Right lobe of liver (tissue), 6 donors: ENCODE measurements at regions not wholly inside any gene's neighbourhood (a gene's known extent, or its start where the extent isn't known, plus 50 kb on each side); places are given as distances from the start of the nearest gene placed in this dataset.

Experiments used
- ATAC-seq, 4 donors: fragments of 200-7000 bp; cut with Tn5 transposase; one replicate each; pipeline ENCODE4 v1.9.1; 2020; ENCODE audit warnings: mild to moderate bottlenecking in 4 of 4, moderate library complexity in 4 of 4
- DNase-seq, 3 donors: peaks; one replicate each; pipeline ENCODE4 v3.0.0-alpha.2; 2020
- H3K27ac ChIP-seq, 3 donors: fragments of 200-600 bp; one replicate each; pipeline ENCODE4 v1.8.0; 2022
- H3K27me3 ChIP-seq, 2 donors: fragments of 200-600 bp; one replicate each; pipeline ENCODE4 v1.8.0; 2022
- H3K36me3 ChIP-seq, 4 donors: fragments of 200-600 bp; sonication (generic) in 1 of 4; one replicate each; pipeline versions ENCODE4 v1.5.1 to v1.8.0; 2017 to 2022; ENCODE audit warnings: control low read depth in 1 of 4
- H3K4me1 ChIP-seq, 4 donors: fragments of 200-600 bp; sonication (generic) in 1 of 4; one replicate each; pipeline versions ENCODE4 v1.5.1 to v1.8.0; 2017 to 2022; ENCODE audit warnings: control low read depth in 1 of 4
- H3K4me3 ChIP-seq, 3 donors: fragments of 200-600 bp; one replicate each; pipeline ENCODE4 v1.8.0; 2022
- H3K9me3 ChIP-seq, 4 donors: fragments of 200-600 bp; sonication (generic) in 1 of 4; one replicate each; pipeline versions ENCODE4 v1.5.1 to v1.8.0; 2017 to 2022; ENCODE audit warnings: control low read depth in 1 of 4
- CTCF ChIP-seq, 4 donors: fragments of 200-600 bp in 3 of 4; fragments of 450-650 bp in 1 of 4; IDR thresholded peaks; one replicate each; pipeline versions ENCODE4 v1.5.1 to v1.8.0; 2016 to 2022; ENCODE audit warnings: antibody characterized with exemption in 4 of 4, mild to moderate bottlenecking in 2 of 4
- POLR2A ChIP-seq: fragments of 450-650 bp; IDR thresholded peaks from one replicate; pipeline ENCODE4 v1.6.1; 2017; ENCODE audit warnings: antibody characterized with exemption, mild to moderate bottlenecking
- WGBS: methylation state at CpG from one replicate; pipeline ENCODE4 v1.1.6; 2018; ENCODE audit warnings: low coverage, low lambda C conversion rate; ENCODE audit not compliant: insufficient coverage; ENCODE audit errors: missing lambda C conversion rate; 5-methylcytosine and 5-hydroxymethylcytosine counted together
- intact Hi-C, 2 donors: fragments of 100-400 bp; cut with DNase I; formaldehyde crosslinking; loops; one replicate each; pipeline versions ENCODE4 v1.11.2 to v1.14.1; 2022
- donor health status: DM: no; HTN: yes; CAD: no.
- donor health status: DM: no; HTN: no; CAD: no.
- donor health status: DM: no; HTN: no; CAD: no.
- donor health status: DM: no; HTN: yes; CAD: no.
- donor health status: DM: no; HTN: yes; CAD: no.

GRCh38 chr20:39939241-39939865 is 749.7 kb downstream of the MAFB start:
- H3K9me3 ChIP-seq, result no peaks in the 10 kb centered on the region
- ATAC-seq (no peak), DNase-seq (no peak)
- H3K27ac ChIP-seq, result no peak overlapping the region
- no peaks in the 10 kb centered on the region for H3K36me3 ChIP-seq
- intact Hi-C loops, result no loop called here
- H3K4me1 ChIP-seq, result no peaks in the 10 kb centered on the region
- WGBS, result 70% methylated on average over 2 of the region's 2 CpGs
- H3K4me3 ChIP-seq, result no peak overlapping the region
- TF ChIP-seq POLR2A (no peak), CTCF (IDR thresholded peaks at IDR 0.05) (no peak)
- no peaks in the 10 kb centered on the region for H3K27me3 ChIP-seq

- Histone ChIP-seq H3K4me1 (no peaks in the 10 kb centered on the region), H3K27ac (no peak overlapping the region), H3K4me3 (no peak overlapping the region), H3K36me3 (no peaks in the 10 kb centered on the region), H3K27me3 (no peaks in the 10 kb centered on the region), H3K9me3 (no peaks in the 10 kb centered on the region)
- DNase-seq (no peak), ATAC-seq (no peak)
- TF ChIP-seq POLR2A (no peak), CTCF (IDR thresholded peaks at IDR 0.05) (no peak)
- intact Hi-C loops, result no loop called here
- 63% methylated on average over 5 of the region's 5 CpGs for WGBS
Observed at GRCh38 chr20:39936401-39936800, 752.6 kb downstream of the MAFB start.

GRCh38 chr20:39935901-39936300 is 753.1 kb downstream of the MAFB start:
- 45% methylated on average over 4 of the region's 4 CpGs for WGBS
- no peak overlapping the region for H3K27ac ChIP-seq
- no peak overlapping the region for H3K4me3 ChIP-seq
- H3K9me3 ChIP-seq, result no peaks in the 10 kb centered on the region
- DNase-seq, result no peak
- no peaks in the 10 kb centered on the region for H3K4me1 ChIP-seq
- no peaks in the 10 kb centered on the region for H3K36me3 ChIP-seq
- no peaks in the 10 kb centered on the region for H3K27me3 ChIP-seq
- TF ChIP-seq CTCF (IDR thresholded peaks at IDR 0.05) (no peak), POLR2A (no peak)
- peak in 1 of 4 donors; percentile 25 for ATAC-seq
- intact Hi-C loops, result no loop called here

GRCh38 chr20:39916236-39916765 is 772.7 kb downstream of the MAFB start:
- no peak for TF ChIP-seq CTCF (IDR thresholded peaks at IDR 0.05)
- no peak for TF ChIP-seq POLR2A
- ATAC-seq (no peak), DNase-seq (no peak)
- H3K27ac ChIP-seq, result no peak overlapping the region
- no peaks in the 10 kb centered on the region for H3K9me3 ChIP-seq
- intact Hi-C loops, result no loop called here
- WGBS, result 94% methylated on average over 2 of the region's 2 CpGs
- no peak overlapping the region for H3K4me3 ChIP-seq
- H3K27me3 ChIP-seq, result no peaks in the 10 kb centered on the region
- H3K36me3 ChIP-seq, result no peaks in the 10 kb centered on the region
- H3K4me1 ChIP-seq, result no peaks in the 10 kb centered on the region
